ENCODE measurements at regions not wholly inside any gene's neighbourhood (a gene's known extent, or its start where the extent isn't known, plus 50 kb on each side); places are given as distances from the start of the nearest gene placed in this dataset.
"Not testable (repeated sequence)": the region's sequence is repeated elsewhere in the genome, so short reads cannot be mapped to it uniquely, and the experiment has no call there.

- Histone ChIP-seq H3K36me3 (ENCODE audit: control insufficient read depth in 4 of 4, insufficient read depth in 4 of 4, low read length in 3 of 4) (no peaks in the 10 kb centered on the region), H3K27me3 (replicated peaks in 2 of 5; ENCODE audit: control insufficient read depth in 4 of 5, insufficient read depth in 5 of 5, low read length in 4 of 5) (peaks cover 0 to 3% (median 0%) of the 10 kb centered on the region in 5 experiments), H3K27ac (ENCODE audit: insufficient read depth in 1 of 2, low read depth in 1 of 2, low read length in 2 of 2, poor library complexity in 1 of 2, severe bottlenecking in 2 of 2) (no peak overlapping the region), H3K4me3 (ENCODE audit: control insufficient read depth in 1 of 7, extremely low read depth in 1 of 7, insufficient read depth in 4 of 7, low read depth in 2 of 7, low read length in 6 of 7) (no peak overlapping the region), H3K4me1 (ENCODE audit: control extremely low read depth in 1 of 4, control insufficient read depth in 4 of 4, insufficient read depth in 4 of 4, low read length in 3 of 4) (no peaks in the 10 kb centered on the region), H3K9me3 (ENCODE audit: control extremely low read depth in 1 of 5, control insufficient read depth in 4 of 5, insufficient read depth in 2 of 5, low read depth in 1 of 5, low read length in 4 of 5) (peaks cover 0 to 4% (median 0%) of the 10 kb centered on the region in 5 experiments)
- no peak for DNase-seq
- POLR2A ChIA-PET: no interaction called here
- WGBS (ENCODE audit: insufficient coverage): 100% methylated on average over 3 of the region's 4 CpGs
- CTCF ChIA-PET: no interaction called here
Measured at GRCh38 chr1:55773211-55773940, 558.2 kb upstream of the USP24 start.

- Histone ChIP-seq H3K36me3 (ENCODE audit: control insufficient read depth in 4 of 4, insufficient read depth in 4 of 4, low read length in 3 of 4) (no peaks in the 10 kb centered on the region), H3K4me1 (ENCODE audit: control extremely low read depth in 1 of 4, control insufficient read depth in 4 of 4, insufficient read depth in 4 of 4, low read length in 3 of 4) (no peaks in the 10 kb centered on the region), H3K4me3 (ENCODE audit: control insufficient read depth in 1 of 7, extremely low read depth in 1 of 7, insufficient read depth in 4 of 7, low read depth in 2 of 7, low read length in 6 of 7) (no peak overlapping the region), H3K27ac (ENCODE audit: insufficient read depth in 1 of 2, low read depth in 1 of 2, low read length in 2 of 2, poor library complexity in 1 of 2, severe bottlenecking in 2 of 2) (no peak overlapping the region), H3K9me3 (ENCODE audit: control extremely low read depth in 1 of 5, control insufficient read depth in 4 of 5, insufficient read depth in 2 of 5, low read depth in 1 of 5, low read length in 4 of 5) (no peaks in the 10 kb centered on the region), H3K27me3 (replicated peaks in 2 of 5; ENCODE audit: control insufficient read depth in 4 of 5, insufficient read depth in 5 of 5, low read length in 4 of 5) (peaks cover 0 to 2% (median 0%) of the 10 kb centered on the region in 5 experiments)
- CTCF ChIA-PET: no interaction called here
- no CpG with 5 or more reads among the region's 1 CpG for WGBS (ENCODE audit: insufficient coverage)
- no peak for DNase-seq
- POLR2A ChIA-PET: no interaction called here
Measured at GRCh38 chr1:55768327-55768952, 553.3 kb upstream of the USP24 start.

- Histone ChIP-seq H3K4me1 (ENCODE audit: control extremely low read depth in 1 of 4, control insufficient read depth in 4 of 4, insufficient read depth in 4 of 4, low read length in 3 of 4) (no peaks in the 10 kb centered on the region), H3K27ac (ENCODE audit: insufficient read depth in 1 of 2, low read depth in 1 of 2, low read length in 2 of 2, poor library complexity in 1 of 2, severe bottlenecking in 2 of 2) (no peak overlapping the region), H3K9me3 (ENCODE audit: control extremely low read depth in 1 of 5, control insufficient read depth in 4 of 5, insufficient read depth in 2 of 5, low read depth in 1 of 5, low read length in 4 of 5) (no peaks in the 10 kb centered on the region), H3K27me3 (replicated peaks in 2 of 5; ENCODE audit: control insufficient read depth in 4 of 5, insufficient read depth in 5 of 5, low read length in 4 of 5) (no peaks in the 10 kb centered on the region), H3K36me3 (ENCODE audit: control insufficient read depth in 4 of 4, insufficient read depth in 4 of 4, low read length in 3 of 4) (no peaks in the 10 kb centered on the region), H3K4me3 (ENCODE audit: control insufficient read depth in 1 of 7, extremely low read depth in 1 of 7, insufficient read depth in 4 of 7, low read depth in 2 of 7, low read length in 6 of 7) (no peak overlapping the region)
- POLR2A ChIA-PET: no interaction called here
- CTCF ChIA-PET: interaction anchor here (0.6 kb wide), 1 partner anchor 943 kb away, joined by 3 read pairs; no protein-coding TSS in a partner anchor
- no peak for DNase-seq
- WGBS (ENCODE audit: insufficient coverage): 100% methylated on average over 2 of the region's 3 CpGs
Measured at GRCh38 chr1:55767171-55767570, 552.0 kb upstream of the USP24 start.

GRCh38 chr1:55765505-55765904, 550.3 kb upstream of the USP24 start:
- H3K27me3 ChIP-seq (replicated peaks in 2 of 5; ENCODE audit: control insufficient read depth in 4 of 5, insufficient read depth in 5 of 5, low read length in 4 of 5); H3K27ac ChIP-seq (ENCODE audit: insufficient read depth in 1 of 2, low read depth in 1 of 2, low read length in 2 of 2, poor library complexity in 1 of 2, severe bottlenecking in 2 of 2); POLR2A ChIA-PET; H3K36me3 ChIP-seq (ENCODE audit: control insufficient read depth in 4 of 4, insufficient read depth in 4 of 4, low read length in 3 of 4); H3K4me1 ChIP-seq (ENCODE audit: control extremely low read depth in 1 of 4, control insufficient read depth in 4 of 4, insufficient read depth in 4 of 4, low read length in 3 of 4); H3K9me3 ChIP-seq (ENCODE audit: control extremely low read depth in 1 of 5, control insufficient read depth in 4 of 5, insufficient read depth in 2 of 5, low read depth in 1 of 5, low read length in 4 of 5); DNase-seq; CTCF ChIA-PET; H3K4me3 ChIP-seq (ENCODE audit: control insufficient read depth in 1 of 7, extremely low read depth in 1 of 7, insufficient read depth in 4 of 7, low read depth in 2 of 7, low read length in 6 of 7): not testable (repeated sequence)
- 100% methylated on average over 2 of the region's 3 CpGs for WGBS (ENCODE audit: insufficient coverage)

DNA sequence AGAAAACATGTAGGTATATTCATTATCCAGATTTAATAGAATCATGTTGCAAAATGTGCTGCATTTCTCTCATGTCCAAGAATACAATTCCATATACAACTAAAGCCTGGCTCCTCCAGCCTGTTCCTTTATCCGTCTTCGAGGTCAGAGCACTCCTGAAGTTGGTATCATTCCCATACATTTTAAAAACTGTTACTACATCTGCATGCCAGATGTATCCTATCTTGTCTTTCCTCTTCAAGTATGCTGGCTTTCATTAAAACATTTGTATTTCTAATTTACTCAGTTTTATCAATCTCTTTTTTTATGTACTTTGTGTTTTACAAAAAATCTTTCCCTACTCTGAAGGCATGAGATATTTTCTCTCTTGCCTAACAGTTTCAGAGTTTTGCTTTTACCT, 536.6 kb upstream of the USP24 start:
- peaks cover 0 to 7% (median 3%) of the 10 kb centered on the region in 5 experiments for H3K9me3 ChIP-seq (ENCODE audit: control extremely low read depth in 1 of 5, control insufficient read depth in 4 of 5, insufficient read depth in 2 of 5, low read depth in 1 of 5, low read length in 4 of 5)
- WGBS (ENCODE audit: insufficient coverage): 95% methylated on average over 2 of the region's 2 CpGs
- no peak overlapping the region for H3K27ac ChIP-seq (ENCODE audit: insufficient read depth in 1 of 2, low read depth in 1 of 2, low read length in 2 of 2, poor library complexity in 1 of 2, severe bottlenecking in 2 of 2)
- no peaks in the 10 kb centered on the region for H3K36me3 ChIP-seq (ENCODE audit: control insufficient read depth in 4 of 4, insufficient read depth in 4 of 4, low read length in 3 of 4)
- no peak for DNase-seq
- peaks cover 0 to 13% (median 5%) of the 10 kb centered on the region in 5 experiments for H3K27me3 ChIP-seq (replicated peaks in 2 of 5; ENCODE audit: control insufficient read depth in 4 of 5, insufficient read depth in 5 of 5, low read length in 4 of 5)
- ChIA-PET POLR2A (no interaction called here), CTCF (no interaction called here)
- no peaks in the 10 kb centered on the region for H3K4me1 ChIP-seq (ENCODE audit: control extremely low read depth in 1 of 4, control insufficient read depth in 4 of 4, insufficient read depth in 4 of 4, low read length in 3 of 4)
- H3K4me3 ChIP-seq (ENCODE audit: control insufficient read depth in 1 of 7, extremely low read depth in 1 of 7, insufficient read depth in 4 of 7, low read depth in 2 of 7, low read length in 6 of 7): no peak overlapping the region

GRCh38 chr1:55750628-55750995, 535.4 kb upstream of the USP24 start:
- H3K36me3 ChIP-seq (ENCODE audit: control insufficient read depth in 4 of 4, insufficient read depth in 4 of 4, low read length in 3 of 4): no peaks in the 10 kb centered on the region
- no peaks in the 10 kb centered on the region for H3K4me1 ChIP-seq (ENCODE audit: control extremely low read depth in 1 of 4, control insufficient read depth in 4 of 4, insufficient read depth in 4 of 4, low read length in 3 of 4)
- POLR2A ChIA-PET: no interaction called here
- H3K27me3 ChIP-seq (replicated peaks in 2 of 5; ENCODE audit: control insufficient read depth in 4 of 5, insufficient read depth in 5 of 5, low read length in 4 of 5): peaks cover 0 to 13% (median 5%) of the 10 kb centered on the region in 5 experiments
- 100% methylated on average over 1 of the region's 1 CpG for WGBS (ENCODE audit: insufficient coverage)
- no peak overlapping the region for H3K4me3 ChIP-seq (ENCODE audit: control insufficient read depth in 1 of 7, extremely low read depth in 1 of 7, insufficient read depth in 4 of 7, low read depth in 2 of 7, low read length in 6 of 7)
- H3K9me3 ChIP-seq (ENCODE audit: control extremely low read depth in 1 of 5, control insufficient read depth in 4 of 5, insufficient read depth in 2 of 5, low read depth in 1 of 5, low read length in 4 of 5): peaks cover 0 to 11% (median 3%) of the 10 kb centered on the region in 5 experiments
- no peak for DNase-seq
- CTCF ChIA-PET: no interaction called here
- no peak overlapping the region for H3K27ac ChIP-seq (ENCODE audit: insufficient read depth in 1 of 2, low read depth in 1 of 2, low read length in 2 of 2, poor library complexity in 1 of 2, severe bottlenecking in 2 of 2)

- H3K27ac ChIP-seq (ENCODE audit: insufficient read depth in 1 of 2, low read depth in 1 of 2, low read length in 2 of 2, poor library complexity in 1 of 2, severe bottlenecking in 2 of 2): no peak overlapping the region
- CTCF ChIA-PET: interaction anchor here (1.2 kb wide), 1 partner anchor 10 kb away, joined by 3 read pairs; no protein-coding TSS in a partner anchor
- 57% methylated on average over 6 of the region's 6 CpGs for WGBS (ENCODE audit: insufficient coverage)
- H3K4me1 ChIP-seq (ENCODE audit: control extremely low read depth in 1 of 4, control insufficient read depth in 4 of 4, insufficient read depth in 4 of 4, low read length in 3 of 4): no peaks in the 10 kb centered on the region
- peaks cover 0 to 14% (median 3%) of the 10 kb centered on the region in 5 experiments for H3K9me3 ChIP-seq (ENCODE audit: control extremely low read depth in 1 of 5, control insufficient read depth in 4 of 5, insufficient read depth in 2 of 5, low read depth in 1 of 5, low read length in 4 of 5)
- H3K36me3 ChIP-seq (ENCODE audit: control insufficient read depth in 4 of 4, insufficient read depth in 4 of 4, low read length in 3 of 4): no peaks in the 10 kb centered on the region
- peaks cover 0 to 13% (median 5%) of the 10 kb centered on the region in 5 experiments for H3K27me3 ChIP-seq (replicated peaks in 2 of 5; ENCODE audit: control insufficient read depth in 4 of 5, insufficient read depth in 5 of 5, low read length in 4 of 5)
- no peak overlapping the region for H3K4me3 ChIP-seq (ENCODE audit: control insufficient read depth in 1 of 7, extremely low read depth in 1 of 7, insufficient read depth in 4 of 7, low read depth in 2 of 7, low read length in 6 of 7)
- no peak for DNase-seq
- POLR2A ChIA-PET: interaction anchor here (0.6 kb wide), 1 partner anchor 8 kb away, joined by 3 read pairs; no protein-coding TSS in a partner anchor
Measured at GRCh38 chr1:55749975-55750627, 534.9 kb upstream of the USP24 start.

Measured in common myeloid progenitor, CD34-positive (primary cell).